ENCODE measurements at regions not wholly inside any gene's neighbourhood (a gene's known extent, or its start where the extent isn't known, plus 50 kb on each side); places are given as distances from the start of the nearest gene placed in this dataset.
"Not testable (repeated sequence)": the region's sequence is repeated elsewhere in the genome, so short reads cannot be mapped to it uniquely, and the experiment has no call there.

DNA sequence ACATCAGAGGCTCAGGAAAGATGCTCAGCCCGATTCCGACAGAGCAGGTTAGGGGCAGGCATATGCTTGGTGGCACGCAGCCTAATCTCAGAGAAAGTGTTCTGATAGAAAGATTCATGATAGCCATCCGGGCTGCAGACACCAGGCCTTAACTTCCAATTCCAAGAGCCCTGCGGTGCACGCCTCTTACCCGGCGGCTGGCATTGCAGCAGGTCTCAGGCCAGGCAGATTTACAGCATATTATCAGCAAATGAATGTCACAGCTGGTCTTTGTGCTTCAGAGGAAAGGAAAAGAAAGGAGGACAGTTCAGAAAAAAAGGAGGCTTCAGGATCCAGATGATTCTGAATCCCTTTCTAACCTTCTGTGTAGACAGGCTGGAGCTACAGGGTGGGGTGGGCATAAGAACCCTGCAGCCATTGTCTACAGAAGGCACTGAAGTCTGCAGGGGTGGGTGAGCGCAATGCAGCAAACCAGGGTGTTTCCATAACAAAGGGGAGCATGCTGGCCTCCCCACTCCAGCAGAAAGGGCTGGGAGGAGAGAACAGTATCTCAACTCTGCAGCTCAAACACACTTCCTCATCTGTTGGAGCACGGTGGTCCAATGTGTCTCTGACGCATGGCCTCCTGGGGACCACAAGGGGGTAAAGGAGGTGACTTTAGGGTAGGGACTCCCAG lies 277.4 kb upstream of the XYLT1 start:
- Mint-ChIP-seq H3K27me3 (peaks cover 8% of the 10 kb centered on the region), H3K9me3 (peaks cover 4 to 6% (median 5%) of the 10 kb centered on the region in 3 donors), H3K27ac (no peak overlapping the region), H3K4me3 (no peak overlapping the region), H3K36me3 (no peaks in the 10 kb centered on the region), H3K4me1 (no peaks in the 10 kb centered on the region)

- Mint-ChIP-seq H3K36me3 (no peaks in the 10 kb centered on the region), H3K4me1 (no peaks in the 10 kb centered on the region), H3K4me3 (no peak overlapping the region), H3K27me3 (peaks cover 8% of the 10 kb centered on the region), H3K9me3 (peaks cover 4 to 6% (median 5%) of the 10 kb centered on the region in 3 donors), H3K27ac (no peak overlapping the region)
These were observed 276.5 kb upstream of the XYLT1 start for GRCh38 chr16:17747081-17747756.

- no peaks in the 10 kb centered on the region for H3K36me3 Mint-ChIP-seq
- H3K27ac Mint-ChIP-seq = no peak overlapping the region
- no peaks in the 10 kb centered on the region for H3K4me1 Mint-ChIP-seq
- peaks cover 4 to 7% (median 6%) of the 10 kb centered on the region in 3 donors for H3K9me3 Mint-ChIP-seq
- no peak overlapping the region for H3K4me3 Mint-ChIP-seq
- H3K27me3 Mint-ChIP-seq = peaks cover 8% of the 10 kb centered on the region
These were observed 274.3 kb upstream of the XYLT1 start for GRCh38 chr16:17744921-17745572.

GRCh38 chr16:17743578-17743977 lies 272.8 kb upstream of the XYLT1 start:
- Mint-ChIP-seq H3K27ac (no peak overlapping the region), H3K9me3 (peaks cover 0 to 2% (median 0%) of the 10 kb centered on the region in 3 donors), H3K36me3 (no peaks in the 10 kb centered on the region), H3K27me3 (peaks cover 8% of the 10 kb centered on the region), H3K4me1 (no peaks in the 10 kb centered on the region), H3K4me3 (no peak overlapping the region)

- Mint-ChIP-seq H3K27ac (no peak overlapping the region), H3K27me3 (peaks cover 8% of the 10 kb centered on the region), H3K36me3 (no peaks in the 10 kb centered on the region), H3K9me3 (peaks cover 0 to 2% (median 0%) of the 10 kb centered on the region in 3 donors), H3K4me1 (no peaks in the 10 kb centered on the region), H3K4me3 (no peak overlapping the region)
These were observed 272.4 kb upstream of the XYLT1 start for GRCh38 chr16:17743158-17743557.

GRCh38 chr16:17735099-17735498 lies 264.3 kb upstream of the XYLT1 start:
- H3K4me1 Mint-ChIP-seq, H3K36me3 Mint-ChIP-seq, H3K4me3 Mint-ChIP-seq, H3K27me3 Mint-ChIP-seq: not testable (repeated sequence)
- H3K27ac Mint-ChIP-seq = peak overlapping the region in 1 of 3 donors; percentile 27
- H3K9me3 Mint-ChIP-seq = peaks cover 3 to 13% (median 6%) of the 10 kb centered on the region in 3 donors

GRCh38 chr16:17729820-17730219 lies 259.1 kb upstream of the XYLT1 start:
- Mint-ChIP-seq H3K4me3 (no peak overlapping the region), H3K27me3 (peaks cover 2% of the 10 kb centered on the region), H3K27ac (no peak overlapping the region), H3K36me3 (no peaks in the 10 kb centered on the region), H3K4me1 (no peaks in the 10 kb centered on the region), H3K9me3 (peaks cover 3 to 9% (median 6%) of the 10 kb centered on the region in 3 donors)

DNA sequence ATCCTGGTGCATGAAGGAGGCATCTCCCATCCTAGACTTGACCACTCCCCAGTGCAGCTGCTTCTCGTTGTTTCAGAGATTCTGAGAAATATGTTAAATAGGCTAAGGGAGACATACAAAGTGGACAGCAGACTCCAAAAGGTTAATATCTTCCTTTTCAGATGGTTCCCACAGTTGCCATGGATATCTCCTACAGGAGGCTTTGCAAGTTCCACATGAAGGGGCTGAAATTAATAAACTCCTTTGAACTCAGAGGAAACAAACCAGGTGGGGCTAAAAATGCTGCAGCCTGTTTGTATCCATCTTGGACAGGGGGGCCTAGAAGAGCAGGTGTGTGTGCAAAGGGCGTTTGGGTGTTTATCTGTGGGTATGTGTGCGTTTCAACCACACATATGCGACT lies 257.4 kb upstream of the XYLT1 start:
- peaks cover 2 to 6% (median 5%) of the 10 kb centered on the region in 3 donors for H3K9me3 Mint-ChIP-seq
- no peak overlapping the region for H3K27ac Mint-ChIP-seq
- H3K4me1 Mint-ChIP-seq = no peaks in the 10 kb centered on the region
- H3K4me3 Mint-ChIP-seq = no peak overlapping the region
- peaks cover 2% of the 10 kb centered on the region for H3K27me3 Mint-ChIP-seq
- no peaks in the 10 kb centered on the region for H3K36me3 Mint-ChIP-seq

DNA sequence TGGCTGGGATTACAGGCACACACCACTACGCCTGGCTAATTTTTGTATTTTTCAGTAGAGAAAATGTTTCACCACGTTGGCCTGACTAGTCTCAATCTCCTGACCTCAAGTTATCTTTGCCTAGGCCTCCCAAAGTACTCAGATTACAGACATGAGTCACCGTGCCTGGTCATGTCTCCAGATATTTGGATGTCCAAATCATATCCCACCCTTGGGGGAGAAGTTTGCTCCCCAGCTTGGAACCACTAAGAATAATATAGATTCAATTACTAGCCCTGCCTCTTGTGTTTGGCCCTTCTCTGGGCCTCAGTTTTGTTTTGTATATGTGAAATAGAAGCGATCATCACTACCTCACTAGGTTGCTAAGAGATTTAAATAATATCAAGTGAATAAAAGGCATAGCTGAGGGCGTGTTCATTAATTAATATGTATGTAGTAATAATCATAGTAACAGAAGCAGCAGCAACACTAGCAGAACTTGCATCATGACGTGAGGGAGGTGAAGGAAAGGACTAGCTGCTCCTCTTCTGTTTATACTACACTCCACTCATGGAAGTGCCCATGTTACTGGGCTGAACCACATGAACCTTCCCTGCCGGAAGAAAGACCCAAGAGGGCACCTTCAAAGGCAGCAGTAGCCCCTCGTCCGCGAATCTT lies 253.6 kb upstream of the XYLT1 start:
- Mint-ChIP-seq H3K4me3 (no peak overlapping the region), H3K36me3 (peaks cover 2% of the 10 kb centered on the region), H3K27me3 (no peaks in the 10 kb centered on the region), H3K4me1 (no peaks in the 10 kb centered on the region), H3K27ac (no peak overlapping the region), H3K9me3 (peaks cover 0 to 6% (median 3%) of the 10 kb centered on the region in 3 donors)

GRCh38 chr16:17723531-17724134 lies 252.9 kb upstream of the XYLT1 start:
- Mint-ChIP-seq H3K36me3 (peaks cover 2% of the 10 kb centered on the region), H3K4me3 (no peak overlapping the region), H3K4me1 (no peaks in the 10 kb centered on the region), H3K27me3 (no peaks in the 10 kb centered on the region), H3K9me3 (peaks cover 0 to 6% (median 3%) of the 10 kb centered on the region in 3 donors), H3K27ac (no peak overlapping the region)

DNA sequence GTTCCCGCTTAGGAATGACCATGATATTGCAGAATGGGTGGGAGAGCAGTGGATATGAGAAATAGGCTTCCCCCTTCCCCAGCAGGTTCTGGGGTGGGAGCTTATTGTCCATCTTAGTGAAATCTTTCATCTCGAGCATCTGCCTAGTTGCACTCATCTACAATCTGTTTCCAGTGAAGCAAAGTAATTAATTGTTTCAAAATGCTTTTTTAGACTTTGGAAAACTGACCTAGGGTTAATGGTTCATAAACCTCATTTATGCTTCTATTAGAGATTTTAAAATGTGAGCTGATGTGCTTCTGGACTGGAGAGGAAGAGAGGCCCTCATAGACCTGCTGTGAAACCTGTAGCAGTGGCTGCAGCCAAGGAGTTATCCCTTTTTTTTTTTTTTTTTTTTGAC lies 247.7 kb upstream of the XYLT1 start:
- peaks cover 2% of the 10 kb centered on the region for H3K36me3 Mint-ChIP-seq
- H3K27ac Mint-ChIP-seq = no peak overlapping the region
- H3K9me3 Mint-ChIP-seq = peaks cover 2 to 10% (median 3%) of the 10 kb centered on the region in 3 donors
- H3K27me3 Mint-ChIP-seq = no peaks in the 10 kb centered on the region
- no peaks in the 10 kb centered on the region for H3K4me1 Mint-ChIP-seq
- no peak overlapping the region for H3K4me3 Mint-ChIP-seq

DNA sequence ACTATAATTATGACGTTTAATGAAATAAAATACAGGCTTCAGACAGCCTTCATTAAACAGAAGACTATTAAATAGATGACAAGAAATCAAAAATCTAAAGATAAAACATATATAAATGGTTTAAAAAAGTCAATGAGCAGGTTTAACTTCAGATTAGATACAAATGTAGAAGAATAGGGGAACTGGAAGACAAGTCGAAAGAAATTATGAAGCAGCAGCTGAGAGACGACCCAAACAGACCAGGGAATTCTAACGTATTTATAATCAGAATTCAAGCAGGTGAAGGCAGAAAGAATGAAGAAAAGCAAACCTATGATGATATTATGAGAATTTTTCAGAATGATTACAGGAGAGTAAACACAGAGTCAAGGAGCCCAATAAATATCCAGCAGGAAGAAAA lies 235.1 kb upstream of the XYLT1 start:
- Mint-ChIP-seq H3K9me3 (peaks cover 4 to 12% (median 5%) of the 10 kb centered on the region in 3 donors), H3K4me3 (no peak overlapping the region), H3K4me1 (no peaks in the 10 kb centered on the region), H3K27ac (no peak overlapping the region), H3K36me3 (no peaks in the 10 kb centered on the region), H3K27me3 (no peaks in the 10 kb centered on the region)

GRCh38 chr16:17696616-17697015 lies 225.9 kb upstream of the XYLT1 start:
- H3K36me3 Mint-ChIP-seq = peaks cover 2% of the 10 kb centered on the region
- H3K4me1 Mint-ChIP-seq = no peaks in the 10 kb centered on the region
- H3K27ac Mint-ChIP-seq = no peak overlapping the region
- H3K4me3 Mint-ChIP-seq = no peak overlapping the region
- H3K27me3 Mint-ChIP-seq = peaks cover 19% of the 10 kb centered on the region
- peaks cover 0 to 2% (median 0%) of the 10 kb centered on the region in 3 donors for H3K9me3 Mint-ChIP-seq

- H3K4me3 Mint-ChIP-seq = no peak overlapping the region
- H3K4me1 Mint-ChIP-seq = no peaks in the 10 kb centered on the region
- H3K9me3 Mint-ChIP-seq = no peaks in the 10 kb centered on the region
- no peak overlapping the region for H3K27ac Mint-ChIP-seq
- peaks cover 7% of the 10 kb centered on the region for H3K27me3 Mint-ChIP-seq
- no peaks in the 10 kb centered on the region for H3K36me3 Mint-ChIP-seq
These were observed 221.7 kb upstream of the XYLT1 start for GRCh38 chr16:17692484-17692883.

- H3K4me3 Mint-ChIP-seq = no peak overlapping the region
- no peaks in the 10 kb centered on the region for H3K4me1 Mint-ChIP-seq
- no peaks in the 10 kb centered on the region for H3K36me3 Mint-ChIP-seq
- H3K27ac Mint-ChIP-seq = no peak overlapping the region
- H3K9me3 Mint-ChIP-seq = peaks cover 0 to 2% (median 0%) of the 10 kb centered on the region in 3 donors
- H3K27me3 Mint-ChIP-seq = peaks cover 2% of the 10 kb centered on the region
These were observed 221.1 kb upstream of the XYLT1 start for GRCh38 chr16:17691899-17692176.

Measured in IgD-negative memory B cell (primary cell).